ENCODE measurements at regions not wholly inside any gene's neighbourhood (a gene's known extent, or its start where the extent isn't known, plus 50 kb on each side); places are given as distances from the start of the nearest gene placed in this dataset.

GRCh38 chrX:2594491-2594890 is 93.7 kb upstream of the DHRSX start:
- ATAC-seq (ENCODE audit: low read depth), result no peak
- Histone ChIP-seq H3K27me3 (ENCODE audit: control insufficient read depth, insufficient read depth, low read length) (no peaks in the 10 kb centered on the region), H3K56ac (ENCODE audit: extremely low read depth, insufficient read depth, low read length) (peak overlapping the region; percentile 1; the same call in 1 of the 2 replicates), H4K91ac (ENCODE audit: insufficient read depth, low read depth, low read length) (no peak overlapping the region), H4K20me1 (ENCODE audit: insufficient read depth, low read length) (no peaks in the 10 kb centered on the region), H2BK120ac (ENCODE audit: low read depth, low read length) (no peak overlapping the region), H3K79me1 (ENCODE audit: low read depth in 1 of 2, low read length in 2 of 2) (no peaks in the 10 kb centered on the region), H3K4me2 (ENCODE audit: low read depth, low read length) (no peak overlapping the region), H3K4ac (ENCODE audit: low read depth, low read length) (no peak overlapping the region), H3K36me3 (ENCODE audit: control insufficient read depth, insufficient read depth, low read length) (no peaks in the 10 kb centered on the region), H3K14ac (replicated peaks; ENCODE audit: low read depth, low read length) (no peak overlapping the region), H3K9me3 (ENCODE audit: control insufficient read depth, insufficient read depth, low read length) (no peaks in the 10 kb centered on the region), H2AK9ac (replicated peaks; ENCODE audit: low read depth, low read length, poor library complexity) (no peak overlapping the region), H3K23ac (ENCODE audit: low read depth, low read length) (no peak overlapping the region), H2AFZ (replicated peaks; ENCODE audit: low read length, poor library complexity) (no peak overlapping the region), H3K18ac (ENCODE audit: low read depth, low read length) (no peak overlapping the region), H2AK5ac (ENCODE audit: low read depth, low read length) (no peak overlapping the region), H2BK15ac (ENCODE audit: low read depth, low read length) (no peak overlapping the region), H3K4me3 (ENCODE audit: insufficient read depth, low read depth, low read length) (no peak overlapping the region), H2BK20ac (ENCODE audit: low read depth, low read length) (no peak overlapping the region), H4K5ac (ENCODE audit: low read depth, low read length) (no peak overlapping the region), H3K9me1 (ENCODE audit: insufficient read depth, low read length) (no peaks in the 10 kb centered on the region), H3K4me1 (ENCODE audit: control insufficient read depth, insufficient read depth, low read length) (peaks cover 1% of the 10 kb centered on the region; the same call in 1 of the 2 replicates), H3K27ac (ENCODE audit: insufficient read depth, low read length) (no peak overlapping the region), H3K9ac (ENCODE audit: low read depth, low read length) (no peak overlapping the region), H4K8ac (ENCODE audit: low read depth in 2 of 2, low read length in 2 of 2) (no peak overlapping the region), H2BK5ac (ENCODE audit: low read depth, low read length, poor library complexity, severe bottlenecking) (no peak overlapping the region)
- in situ Hi-C loops (cut with MboI; ENCODE audit: low sequenced_read_pairs) (loop anchor here (5.0 to 10.0 kb wide), 2 partner anchors 942 to 1140 kb away; partner anchors contain the start of gene ASMTL), dilution Hi-C loops (cut with HindIII; ENCODE audit: low sequenced_read_pairs, unreplicated experiment) (no loop called here), intact Hi-C loops (cut with micrococcal nuclease) (loop anchor here (10.0 kb wide), 1 partner anchor 240 kb away; no protein-coding TSS in a partner anchor)
- ChIA-PET POLR2A (ENCODE audit: unreplicated experiment) (no interaction called here), CTCF (no interaction called here)
- no TSS peak for BruUV-seq (replicated peaks)
- DNase-seq, result no peak
- WGBS, 2 experiments (ENCODE audit: extremely low coverage in 2 of 2, insufficient read length in 1 of 2), result 60% methylated on average over 1 of the region's 3 CpGs; no CpG with 5 or more reads in 1 of the 2 experiments
- TF ChIP-seq SMC3 (IDR thresholded peaks at IDR 0.05; ENCODE audit: low read depth, low read length) (no peak), USF2 (IDR thresholded peaks at IDR 0.05; ENCODE audit: low read depth, low read length) (no peak), CHD1 (IDR thresholded peaks at IDR 0.05; ENCODE audit: low read depth, low read length) (no peak), ELK1 (IDR thresholded peaks at IDR 0.05; ENCODE audit: borderline replicate concordance, low read depth, low read length) (no peak)
